Nephron progenitor cell (in vitro differentiated cells): ENCODE measurements at regions not wholly inside any gene's neighbourhood (a gene's known extent, or its start where the extent isn't known, plus 50 kb on each side); places are given as distances from the start of the nearest gene placed in this dataset.

Source experiments
- DNase-seq: peaks from one replicate; pipeline ENCODE4 v3.0.0; 2021
- H3K27ac Mint-ChIP-seq: 2 replicates; pipeline ENCODE4 v1.8.0; 2021; ENCODE audit warnings: mild to moderate bottlenecking, moderate library complexity, mixed read lengths
- H3K27me3 Mint-ChIP-seq: 2 replicates; pipeline ENCODE4 v1.8.0; 2021; ENCODE audit warnings: mild to moderate bottlenecking, low read depth, mixed read lengths; ENCODE audit not compliant: poor library complexity
- H3K36me3 Mint-ChIP-seq: 2 replicates; pipeline ENCODE4 v1.8.0; 2021; ENCODE audit warnings: low read depth, mixed read lengths
- H3K4me1 Mint-ChIP-seq: 2 replicates; pipeline ENCODE4 v1.8.0; 2021; ENCODE audit warnings: mixed read lengths
- H3K4me3 Mint-ChIP-seq: 2 replicates; pipeline ENCODE4 v1.8.0; 2021; ENCODE audit warnings: mild to moderate bottlenecking, moderate library complexity, mixed read lengths
- H3K9me3 Mint-ChIP-seq: 2 replicates; pipeline ENCODE4 v1.8.0; 2021; ENCODE audit warnings: mild to moderate bottlenecking, moderate library complexity, mixed read lengths
- TF ChIP-seq, protein P1 (sequence below): fragments of 200-600 bp; sonication (generic); IDR thresholded peaks from 2 replicates; pipeline ENCODE4 v1.5.0; 2021; ENCODE audit warnings: antibody characterized with exemption

DNA sequence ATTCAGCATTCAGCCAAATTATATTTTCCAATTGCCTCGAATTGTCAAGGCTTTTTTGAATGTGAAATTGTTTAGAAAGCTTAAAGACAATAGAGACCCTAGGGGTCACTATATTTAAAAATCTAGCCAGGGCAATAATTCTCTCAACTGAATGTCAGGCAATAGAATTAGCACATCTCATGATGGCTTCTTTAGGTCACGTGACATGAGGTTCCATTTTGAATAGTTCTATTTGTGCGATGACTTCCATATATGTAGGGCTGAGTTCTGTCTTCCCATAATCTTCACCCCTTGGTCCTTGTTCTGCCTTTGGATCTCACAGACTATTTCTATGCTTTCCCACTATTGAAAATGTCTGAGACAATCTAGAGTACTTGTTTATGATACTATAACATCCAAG is 527.7 kb upstream of the KIRREL3 start:
- no peak overlapping the region for H3K4me3 Mint-ChIP-seq
- no peaks in the 10 kb centered on the region for H3K36me3 Mint-ChIP-seq
- H3K27ac Mint-ChIP-seq = no peak overlapping the region
- no peak for DNase-seq
- no peaks in the 10 kb centered on the region for H3K27me3 Mint-ChIP-seq
- TF ChIP-seq, protein P1, sequence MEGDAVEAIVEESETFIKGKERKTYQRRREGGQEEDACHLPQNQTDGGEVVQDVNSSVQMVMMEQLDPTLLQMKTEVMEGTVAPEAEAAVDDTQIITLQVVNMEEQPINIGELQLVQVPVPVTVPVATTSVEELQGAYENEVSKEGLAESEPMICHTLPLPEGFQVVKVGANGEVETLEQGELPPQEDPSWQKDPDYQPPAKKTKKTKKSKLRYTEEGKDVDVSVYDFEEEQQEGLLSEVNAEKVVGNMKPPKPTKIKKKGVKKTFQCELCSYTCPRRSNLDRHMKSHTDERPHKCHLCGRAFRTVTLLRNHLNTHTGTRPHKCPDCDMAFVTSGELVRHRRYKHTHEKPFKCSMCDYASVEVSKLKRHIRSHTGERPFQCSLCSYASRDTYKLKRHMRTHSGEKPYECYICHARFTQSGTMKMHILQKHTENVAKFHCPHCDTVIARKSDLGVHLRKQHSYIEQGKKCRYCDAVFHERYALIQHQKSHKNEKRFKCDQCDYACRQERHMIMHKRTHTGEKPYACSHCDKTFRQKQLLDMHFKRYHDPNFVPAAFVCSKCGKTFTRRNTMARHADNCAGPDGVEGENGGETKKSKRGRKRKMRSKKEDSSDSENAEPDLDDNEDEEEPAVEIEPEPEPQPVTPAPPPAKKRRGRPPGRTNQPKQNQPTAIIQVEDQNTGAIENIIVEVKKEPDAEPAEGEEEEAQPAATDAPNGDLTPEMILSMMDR = no peak
- no peaks in the 10 kb centered on the region for H3K4me1 Mint-ChIP-seq
- no peaks in the 10 kb centered on the region for H3K9me3 Mint-ChIP-seq

DNA sequence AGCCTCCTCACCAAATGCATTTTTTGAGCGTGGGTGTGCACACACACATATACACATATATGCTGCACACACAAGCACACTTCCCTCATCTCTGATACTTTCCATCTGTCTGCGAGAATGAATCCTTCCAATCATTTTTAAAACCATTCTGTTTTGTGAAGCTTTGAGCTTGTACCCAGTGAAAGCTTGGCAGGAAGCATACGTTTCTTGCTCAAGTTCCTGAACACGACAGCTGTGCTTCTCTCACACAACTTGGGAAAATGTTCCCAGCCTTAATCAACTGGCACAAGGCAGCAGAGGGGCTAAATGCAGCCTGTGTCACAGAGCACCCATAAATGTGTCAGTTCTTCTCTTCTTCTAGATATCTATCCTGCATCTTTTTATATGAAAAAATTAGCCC is 524.0 kb upstream of the KIRREL3 start:
- no peaks in the 10 kb centered on the region for H3K4me1 Mint-ChIP-seq
- no peak overlapping the region for H3K27ac Mint-ChIP-seq
- TF ChIP-seq, protein P1 = no peak
- H3K9me3 Mint-ChIP-seq = no peaks in the 10 kb centered on the region
- no peaks in the 10 kb centered on the region for H3K27me3 Mint-ChIP-seq
- no peak overlapping the region for H3K4me3 Mint-ChIP-seq
- H3K36me3 Mint-ChIP-seq = no peaks in the 10 kb centered on the region
- no peak for DNase-seq

DNA sequence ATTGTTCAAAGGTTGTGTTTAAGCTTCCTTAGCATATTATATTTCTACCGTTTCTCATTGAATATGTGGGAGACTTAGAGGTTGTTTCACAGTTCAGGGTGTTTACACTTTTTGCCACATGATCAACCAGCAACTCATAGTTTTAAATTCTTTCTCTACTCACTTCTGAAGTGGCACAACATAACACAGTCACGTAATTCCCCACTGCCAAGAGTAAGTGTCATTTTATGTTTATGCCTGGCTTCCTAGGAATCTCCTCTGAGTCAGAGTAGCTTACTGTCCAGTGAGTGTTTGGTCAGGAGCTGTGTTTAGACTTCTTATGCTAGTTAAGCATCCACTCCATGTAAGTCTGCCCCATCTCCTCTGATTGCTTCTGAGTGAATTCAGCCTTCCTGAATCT is 520.8 kb upstream of the KIRREL3 start:
- Mint-ChIP-seq H3K4me3 (no peak overlapping the region), H3K9me3 (peaks cover 14% of the 10 kb centered on the region), H3K27me3 (peaks cover 2% of the 10 kb centered on the region), H3K27ac (no peak overlapping the region), H3K36me3 (no peaks in the 10 kb centered on the region), H3K4me1 (no peaks in the 10 kb centered on the region)
- TF ChIP-seq, protein P1 = no peak
- DNase-seq = no peak

DNA sequence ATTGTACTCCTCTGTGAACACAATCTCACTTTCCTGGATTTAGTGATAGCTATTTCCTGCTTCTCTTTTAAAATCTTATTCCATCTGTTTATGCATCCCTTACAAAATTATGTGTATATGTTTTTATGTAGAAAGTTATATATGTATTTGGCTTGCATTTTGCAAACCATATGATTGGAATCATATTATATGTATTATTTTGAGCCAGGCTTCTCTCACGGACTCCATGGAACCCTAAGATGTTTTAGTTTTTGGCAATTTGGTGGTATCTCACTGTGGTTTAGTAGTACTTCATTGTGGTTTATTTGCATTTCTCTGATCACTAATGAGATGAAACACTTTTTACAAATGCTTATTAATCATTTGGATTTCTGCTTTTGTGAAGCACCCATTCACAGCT is 507.3 kb upstream of the KIRREL3 start:
- H3K4me1 Mint-ChIP-seq = peaks cover 9% of the 10 kb centered on the region
- H3K27ac Mint-ChIP-seq = no peak overlapping the region
- H3K4me3 Mint-ChIP-seq = no peak overlapping the region
- no peaks in the 10 kb centered on the region for H3K27me3 Mint-ChIP-seq
- peaks cover 9% of the 10 kb centered on the region for H3K9me3 Mint-ChIP-seq
- no peaks in the 10 kb centered on the region for H3K36me3 Mint-ChIP-seq
- TF ChIP-seq, protein P1 = no peak
- no peak for DNase-seq

DNA sequence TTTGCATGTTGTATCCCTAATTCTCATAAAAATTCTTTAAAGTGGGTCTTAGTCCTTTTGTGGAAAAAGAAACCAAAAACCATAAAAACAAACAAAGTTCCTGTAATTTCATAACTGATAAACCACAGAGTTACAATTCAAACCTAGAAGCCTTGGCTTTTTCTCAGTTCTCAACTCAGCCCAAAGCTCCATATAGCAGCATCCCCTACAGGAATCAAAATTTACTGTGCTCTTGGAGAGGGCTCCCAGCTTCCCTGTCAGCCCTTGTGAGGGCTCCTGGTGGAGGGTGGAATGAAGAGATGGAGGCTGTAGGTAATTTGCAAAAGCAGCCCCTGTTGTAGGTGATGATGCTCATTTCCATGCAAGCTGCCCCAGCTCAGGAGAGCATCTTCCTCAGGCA is 506.1 kb upstream of the KIRREL3 start:
- no peak overlapping the region for H3K4me3 Mint-ChIP-seq
- TF ChIP-seq, protein P1 = no peak
- no peak for DNase-seq
- no peaks in the 10 kb centered on the region for H3K27me3 Mint-ChIP-seq
- no peaks in the 10 kb centered on the region for H3K36me3 Mint-ChIP-seq
- H3K9me3 Mint-ChIP-seq = peaks cover 9% of the 10 kb centered on the region
- peaks cover 9% of the 10 kb centered on the region for H3K4me1 Mint-ChIP-seq
- H3K27ac Mint-ChIP-seq = no peak overlapping the region

DNA sequence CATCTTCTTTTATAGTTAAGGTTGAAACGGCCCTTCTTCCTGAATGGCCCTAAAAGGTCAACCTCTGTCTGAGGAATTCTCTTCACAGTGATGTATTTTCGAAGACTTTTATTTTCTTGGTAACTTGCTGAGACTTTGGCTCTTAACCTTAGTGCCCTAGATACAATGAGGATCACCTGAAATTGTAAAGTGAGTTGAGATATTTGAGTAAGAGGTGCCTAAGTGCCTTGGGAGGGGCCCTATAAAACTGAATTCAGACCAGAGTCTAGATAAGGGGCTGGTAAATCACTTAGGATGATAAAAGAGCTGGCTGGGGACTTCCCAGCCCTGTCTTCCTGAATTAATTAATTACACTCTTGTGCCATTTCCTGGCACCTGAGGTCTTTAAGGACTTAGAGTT is 505.6 kb upstream of the KIRREL3 start:
- no peak for DNase-seq
- H3K4me1 Mint-ChIP-seq = peaks cover 9% of the 10 kb centered on the region
- H3K27me3 Mint-ChIP-seq = no peaks in the 10 kb centered on the region
- no peak overlapping the region for H3K4me3 Mint-ChIP-seq
- peaks cover 12% of the 10 kb centered on the region for H3K9me3 Mint-ChIP-seq
- TF ChIP-seq, protein P1 = no peak
- H3K36me3 Mint-ChIP-seq = no peaks in the 10 kb centered on the region
- H3K27ac Mint-ChIP-seq = no peak overlapping the region
